ENCODE measurements at regions not wholly inside any gene's neighbourhood (a gene's known extent, or its start where the extent isn't known, plus 50 kb on each side); places are given as distances from the start of the nearest gene placed in this dataset.

DNA sequence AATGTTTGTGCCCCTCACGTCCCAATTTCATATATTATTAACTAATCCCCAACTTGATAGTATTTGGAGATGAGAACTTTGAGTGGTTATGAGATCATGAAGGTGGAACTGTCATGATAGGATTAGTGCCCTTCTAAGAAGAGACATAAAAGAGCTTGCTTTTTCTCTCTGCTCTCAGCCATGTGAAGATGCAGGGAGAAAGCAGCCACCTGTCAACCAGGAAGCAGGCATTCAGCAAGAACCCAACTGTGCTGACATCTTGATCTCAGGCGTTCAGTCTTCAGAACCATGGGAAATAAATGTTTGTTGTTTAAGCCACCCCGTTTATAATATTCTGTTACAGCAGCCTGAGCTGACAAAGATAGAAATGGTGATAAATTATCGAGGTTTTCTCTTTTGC, 278.7 kb upstream of the KCNMB2 start:
- no peak for DNase-seq (ENCODE audit: low spot score)
- H3K27me3 ChIP-seq (replicated peaks; ENCODE audit: insufficient read depth, low read depth, low read length, poor library complexity): no peaks in the 10 kb centered on the region
- no peak overlapping the region for H3K27ac ChIP-seq (ENCODE audit: low read depth, low read length, poor library complexity, severe bottlenecking)
- H3K36me3 ChIP-seq (ENCODE audit: insufficient read depth, low read length, poor library complexity, severe bottlenecking): no peaks in the 10 kb centered on the region
- TF ChIP-seq, protein P1, sequence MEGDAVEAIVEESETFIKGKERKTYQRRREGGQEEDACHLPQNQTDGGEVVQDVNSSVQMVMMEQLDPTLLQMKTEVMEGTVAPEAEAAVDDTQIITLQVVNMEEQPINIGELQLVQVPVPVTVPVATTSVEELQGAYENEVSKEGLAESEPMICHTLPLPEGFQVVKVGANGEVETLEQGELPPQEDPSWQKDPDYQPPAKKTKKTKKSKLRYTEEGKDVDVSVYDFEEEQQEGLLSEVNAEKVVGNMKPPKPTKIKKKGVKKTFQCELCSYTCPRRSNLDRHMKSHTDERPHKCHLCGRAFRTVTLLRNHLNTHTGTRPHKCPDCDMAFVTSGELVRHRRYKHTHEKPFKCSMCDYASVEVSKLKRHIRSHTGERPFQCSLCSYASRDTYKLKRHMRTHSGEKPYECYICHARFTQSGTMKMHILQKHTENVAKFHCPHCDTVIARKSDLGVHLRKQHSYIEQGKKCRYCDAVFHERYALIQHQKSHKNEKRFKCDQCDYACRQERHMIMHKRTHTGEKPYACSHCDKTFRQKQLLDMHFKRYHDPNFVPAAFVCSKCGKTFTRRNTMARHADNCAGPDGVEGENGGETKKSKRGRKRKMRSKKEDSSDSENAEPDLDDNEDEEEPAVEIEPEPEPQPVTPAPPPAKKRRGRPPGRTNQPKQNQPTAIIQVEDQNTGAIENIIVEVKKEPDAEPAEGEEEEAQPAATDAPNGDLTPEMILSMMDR (conservative IDR thresholded peaks at IDR 0.05; ENCODE audit: low read depth, low read length): no peak
- TF ChIP-seq EZH2 (IDR thresholded peaks at IDR 0.05; ENCODE audit: borderline replicate concordance, low read depth, low read length, poor library complexity, severe bottlenecking): no peak
- intact Hi-C loops (cut with micrococcal nuclease; ENCODE audit: unreplicated experiment): no loop called here
- ChIA-PET CTCF (no interaction called here), POLR2A (ENCODE audit: low non-redundant PET) (no interaction called here)
- peaks cover 8% of the 10 kb centered on the region for H3K4me1 ChIP-seq (ENCODE audit: insufficient read depth, low read length, poor library complexity, severe bottlenecking)
- no peak overlapping the region for H3K4me3 ChIP-seq (ENCODE audit: low read depth, low read length, poor library complexity, severe bottlenecking)
- BruUV-seq (replicated peaks): no TSS peak
- no peaks in the 10 kb centered on the region for H3K9me3 ChIP-seq (ENCODE audit: low read depth, low read length, poor library complexity, severe bottlenecking)

DNA sequence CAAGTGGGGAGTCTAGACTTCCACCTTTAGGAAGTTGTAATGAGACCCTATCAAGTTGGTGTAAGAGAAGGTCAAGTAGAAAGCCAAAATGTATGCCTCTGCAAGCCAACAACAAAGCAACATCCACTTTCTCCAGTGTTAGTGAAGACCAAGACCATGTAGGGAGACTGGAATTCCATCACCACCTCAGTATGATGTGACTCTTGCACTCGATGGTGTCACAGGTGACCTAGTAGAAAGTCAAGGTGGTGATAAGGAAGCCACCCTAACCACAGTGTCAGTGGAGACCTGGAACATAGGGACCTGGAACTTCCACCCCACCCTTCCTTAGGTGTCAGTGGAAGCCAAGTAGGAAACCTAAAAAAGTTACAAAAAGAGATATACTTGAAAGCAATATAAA, 278.1 kb upstream of the KCNMB2 start:
- intact Hi-C loops (cut with micrococcal nuclease; ENCODE audit: unreplicated experiment): no loop called here
- ChIA-PET POLR2A (ENCODE audit: low non-redundant PET) (no interaction called here), CTCF (no interaction called here)
- H3K4me1 ChIP-seq (ENCODE audit: insufficient read depth, low read length, poor library complexity, severe bottlenecking): peaks cover 8% of the 10 kb centered on the region
- no peaks in the 10 kb centered on the region for H3K36me3 ChIP-seq (ENCODE audit: insufficient read depth, low read length, poor library complexity, severe bottlenecking)
- BruUV-seq (replicated peaks): no TSS peak
- TF ChIP-seq, protein P1 (conservative IDR thresholded peaks at IDR 0.05; ENCODE audit: low read depth, low read length): no peak
- no peak for TF ChIP-seq EZH2 (IDR thresholded peaks at IDR 0.05; ENCODE audit: borderline replicate concordance, low read depth, low read length, poor library complexity, severe bottlenecking)
- no peaks in the 10 kb centered on the region for H3K9me3 ChIP-seq (ENCODE audit: low read depth, low read length, poor library complexity, severe bottlenecking)
- no peaks in the 10 kb centered on the region for H3K27me3 ChIP-seq (replicated peaks; ENCODE audit: insufficient read depth, low read depth, low read length, poor library complexity)
- H3K27ac ChIP-seq (ENCODE audit: low read depth, low read length, poor library complexity, severe bottlenecking): no peak overlapping the region
- H3K4me3 ChIP-seq (ENCODE audit: low read depth, low read length, poor library complexity, severe bottlenecking): no peak overlapping the region
- no peak for DNase-seq (ENCODE audit: low spot score)

DNA sequence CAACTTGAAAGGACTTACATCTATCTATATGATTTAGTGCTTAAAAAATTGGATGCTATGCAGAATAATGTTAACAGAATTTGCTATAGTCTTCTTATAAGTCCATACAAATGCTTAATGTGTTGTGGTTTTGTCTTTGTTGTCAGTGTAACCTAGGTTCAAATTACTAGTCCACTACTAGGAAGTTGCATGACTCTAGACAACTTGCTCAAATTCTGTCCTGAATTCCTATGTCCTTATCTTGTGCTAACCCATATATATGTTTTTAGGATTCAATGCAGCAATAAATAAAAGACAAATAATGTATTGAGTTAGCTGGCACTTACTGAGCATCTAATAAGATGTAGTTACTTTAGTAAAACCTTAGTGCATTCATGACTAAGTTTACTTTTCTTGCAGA, 276.5 kb upstream of the KCNMB2 start:
- POLR2A ChIA-PET (ENCODE audit: low non-redundant PET): no interaction called here
- BruUV-seq (replicated peaks): no TSS peak
- Histone ChIP-seq H3K9me3 (ENCODE audit: low read depth, low read length, poor library complexity, severe bottlenecking) (no peaks in the 10 kb centered on the region), H3K36me3 (ENCODE audit: insufficient read depth, low read length, poor library complexity, severe bottlenecking) (no peaks in the 10 kb centered on the region), H3K4me1 (ENCODE audit: insufficient read depth, low read length, poor library complexity, severe bottlenecking) (peaks cover 8% of the 10 kb centered on the region), H3K4me3 (ENCODE audit: low read depth, low read length, poor library complexity, severe bottlenecking) (no peak overlapping the region), H3K27me3 (replicated peaks; ENCODE audit: insufficient read depth, low read depth, low read length, poor library complexity) (no peaks in the 10 kb centered on the region), H3K27ac (ENCODE audit: low read depth, low read length, poor library complexity, severe bottlenecking) (no peak overlapping the region)
- intact Hi-C loops (cut with micrococcal nuclease; ENCODE audit: unreplicated experiment): no loop called here
- CTCF ChIA-PET: no interaction called here
- no peak for DNase-seq (ENCODE audit: low spot score)
- TF ChIP-seq, protein P1 (conservative IDR thresholded peaks at IDR 0.05; ENCODE audit: low read depth, low read length): no peak
- no peak for TF ChIP-seq EZH2 (IDR thresholded peaks at IDR 0.05; ENCODE audit: borderline replicate concordance, low read depth, low read length, poor library complexity, severe bottlenecking)

Measured in A673 (cell line).